NCI-H1417 (cell line): ENCODE measurements at regions not wholly inside any gene's neighbourhood (a gene's known extent, or its start where the extent isn't known, plus 50 kb on each side); places are given as distances from the start of the nearest gene placed in this dataset.
"Not testable (repeated sequence)": the region's sequence is repeated elsewhere in the genome, so short reads cannot be mapped to it uniquely, and the experiment has no call there.

ENCODE experiments used
- DNase-seq, 3 experiments: peaks; one replicate each; lab custom pipeline; 2025; lab: John Stamatoyannopoulos, UW

DNA sequence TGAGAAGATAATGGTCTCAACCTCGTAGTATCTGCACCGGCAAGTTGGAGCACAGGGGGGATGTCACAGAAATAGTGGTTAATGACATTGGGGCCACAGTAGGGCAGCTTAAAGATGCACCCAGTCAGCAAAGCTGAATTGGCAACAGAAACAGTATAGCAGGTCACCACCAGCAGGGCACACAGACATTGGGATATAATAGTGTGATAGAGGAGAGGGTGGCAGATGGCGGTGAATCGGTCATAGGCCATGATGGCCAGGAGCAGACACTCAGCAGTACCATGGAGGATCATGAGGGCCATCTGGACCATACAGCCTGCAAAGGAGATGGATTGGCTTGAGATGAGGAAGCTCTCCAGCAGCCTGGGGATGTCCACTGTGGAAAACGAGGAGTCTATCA, 106.0 kb upstream of the OR9Q1 start:
- DNase-seq = no peak

DNA sequence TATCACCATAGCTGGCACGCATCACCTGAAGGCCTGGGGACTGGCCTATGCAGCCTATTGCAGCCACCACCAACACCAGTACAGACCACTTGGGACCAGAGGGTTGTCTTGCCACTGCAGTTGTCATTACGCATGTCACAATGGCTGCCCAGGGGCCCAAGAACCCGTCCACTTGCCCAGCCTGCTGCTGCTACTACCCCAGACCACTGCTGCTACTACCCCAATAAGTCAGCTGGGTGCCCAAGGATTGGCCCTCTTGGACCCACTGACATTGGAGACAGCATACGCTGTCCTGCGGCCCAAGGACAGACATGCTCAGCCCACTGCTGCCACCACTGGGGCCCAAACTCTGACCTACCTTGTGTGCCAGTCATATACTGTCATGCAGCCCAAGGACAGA, 102.7 kb upstream of the OR9Q1 start:
- DNase-seq = no peak

DNA sequence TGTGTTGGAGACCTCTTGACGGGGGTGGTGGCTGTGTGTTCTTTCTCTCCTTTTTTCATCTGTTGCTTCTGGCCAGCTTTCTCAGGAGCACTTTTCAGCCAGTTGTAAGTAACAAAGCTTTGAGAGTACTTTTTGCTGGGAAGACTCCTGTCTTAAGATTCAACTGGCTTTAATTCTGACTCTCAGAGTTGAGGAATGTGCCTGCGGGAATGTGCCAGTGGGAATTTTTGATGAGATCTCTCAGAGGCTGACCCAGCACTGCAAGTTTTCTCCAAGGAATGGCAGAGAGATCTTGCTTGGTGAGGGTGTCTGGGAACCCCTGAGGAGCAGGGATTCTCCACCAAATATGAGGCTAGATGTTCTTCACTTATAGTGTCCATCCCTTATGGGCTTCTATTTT, 91.6 kb upstream of the OR9Q1 start:
- DNase-seq = no peak

DNA sequence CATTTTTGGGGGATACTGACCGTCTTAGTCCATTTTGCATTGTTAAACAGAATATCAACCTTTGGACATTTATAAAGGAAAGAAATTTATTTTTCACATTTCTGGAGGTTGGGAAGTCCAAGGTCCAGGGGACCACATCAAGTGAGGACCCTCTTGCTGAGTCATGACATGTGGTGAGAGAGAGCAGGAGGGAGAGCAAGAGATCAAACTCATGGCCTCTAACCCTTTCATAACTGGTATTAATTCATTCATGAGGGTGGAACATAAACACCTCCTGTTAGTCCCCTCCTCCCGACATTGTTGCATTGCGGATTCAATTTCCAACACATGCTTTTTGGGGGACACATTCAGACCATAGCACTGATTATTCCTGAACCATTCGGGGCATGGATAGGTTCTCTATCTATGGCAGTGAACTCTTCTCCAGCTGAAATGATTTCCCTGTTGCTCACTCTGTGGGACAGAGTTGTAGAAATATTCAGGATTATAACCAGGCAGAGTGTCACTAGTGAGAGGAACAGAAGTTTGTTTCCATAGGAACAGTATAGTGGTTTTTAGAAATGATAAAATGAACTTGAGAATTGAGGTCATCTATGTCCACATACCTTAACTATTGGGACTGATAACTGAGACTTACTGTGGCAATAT, 88.2 kb upstream of the OR9Q1 start:
- no peak for DNase-seq

DNA sequence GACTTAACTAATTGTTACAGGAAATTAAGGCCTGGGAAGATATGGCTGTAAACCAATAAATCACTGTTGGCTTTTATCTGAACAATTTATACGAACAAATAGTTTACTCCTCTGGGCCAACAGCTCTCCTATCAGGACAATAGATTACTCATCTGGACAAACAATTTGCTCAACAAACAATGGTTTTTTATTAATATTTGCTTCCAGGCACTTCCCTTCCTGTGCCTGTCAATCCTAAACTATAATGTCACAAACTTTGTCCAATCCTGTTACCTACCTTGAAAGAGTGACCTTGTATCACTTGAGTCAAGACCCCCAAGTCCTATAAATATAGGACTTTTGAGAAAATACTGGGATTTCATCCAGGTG, 87.6 kb upstream of the OR9Q1 start:
- no peak for DNase-seq

DNA sequence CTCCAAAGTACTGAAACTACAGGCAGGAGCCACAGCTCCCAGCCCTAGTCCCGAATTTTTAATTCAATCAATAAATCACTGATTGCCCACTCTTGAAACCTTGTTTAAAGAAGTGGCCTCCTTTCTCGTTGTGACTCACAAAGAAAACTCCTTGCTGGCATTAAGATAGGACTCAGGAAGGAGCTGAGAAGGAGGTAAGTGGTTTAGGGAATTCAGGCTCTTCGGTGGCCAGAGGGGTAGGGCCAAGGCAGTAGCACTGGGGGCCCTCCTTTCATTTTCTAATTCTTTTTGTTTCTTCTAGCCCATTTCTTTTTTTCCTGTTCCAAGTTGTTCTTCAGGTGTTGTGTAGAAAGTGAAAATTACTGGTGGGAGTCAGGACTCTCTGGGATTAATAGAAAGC, 86.2 kb upstream of the OR9Q1 start:
- no peak for DNase-seq

DNA sequence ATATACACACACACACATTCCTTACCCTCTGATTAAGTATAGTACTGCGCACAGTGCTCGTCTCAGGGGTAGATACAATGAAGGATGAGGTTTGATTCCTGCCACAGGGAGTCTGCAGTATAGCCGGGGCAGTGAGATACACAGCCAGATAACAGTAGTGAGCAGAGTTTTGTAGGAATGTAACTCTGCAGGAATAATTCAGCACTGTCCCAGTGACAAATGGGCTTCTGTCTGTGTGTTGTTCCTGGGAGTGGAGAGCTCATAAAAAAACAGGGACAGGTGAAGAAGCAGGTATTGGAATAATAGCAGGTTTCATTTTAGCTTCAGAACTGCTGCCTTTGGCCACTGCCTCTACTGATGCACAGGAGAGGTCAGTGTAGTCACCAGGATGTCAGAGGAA, 85.3 kb upstream of the OR9Q1 start:
- DNase-seq = no peak

DNA sequence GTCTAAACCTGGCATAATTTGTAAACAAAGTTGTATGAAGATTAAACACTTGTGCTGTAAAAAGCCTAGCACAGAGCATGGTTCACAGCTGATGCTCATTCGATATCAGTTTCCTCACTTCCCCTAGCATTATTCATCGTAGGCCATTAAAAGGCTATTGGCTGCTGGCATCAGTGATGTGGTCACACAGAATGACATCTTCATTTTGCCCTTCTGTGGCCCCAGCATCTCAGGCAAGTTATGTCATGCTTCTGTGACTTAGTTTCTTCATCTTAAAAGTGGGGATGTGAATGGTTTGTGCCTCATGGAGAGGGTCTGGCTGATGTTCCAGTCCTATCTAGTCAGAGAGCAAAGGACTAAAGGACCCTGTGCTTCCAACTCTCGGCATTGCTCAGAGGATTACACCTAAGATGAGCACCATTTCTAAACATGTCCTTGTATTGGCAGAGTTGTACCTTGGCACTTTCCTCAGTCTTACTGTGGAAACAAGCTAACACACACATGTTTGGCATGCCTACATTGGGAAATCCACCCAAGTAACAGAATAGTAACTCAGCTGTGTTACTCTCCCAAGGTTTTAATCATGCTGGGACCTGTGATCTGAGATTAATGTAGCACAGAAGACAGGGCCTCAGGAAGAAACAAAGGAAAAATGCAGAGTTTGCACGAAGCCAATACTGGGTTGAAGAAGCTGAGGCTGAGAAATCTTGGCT, 83.5 kb upstream of the OR9Q1 start:
- no peak for DNase-seq

DNA sequence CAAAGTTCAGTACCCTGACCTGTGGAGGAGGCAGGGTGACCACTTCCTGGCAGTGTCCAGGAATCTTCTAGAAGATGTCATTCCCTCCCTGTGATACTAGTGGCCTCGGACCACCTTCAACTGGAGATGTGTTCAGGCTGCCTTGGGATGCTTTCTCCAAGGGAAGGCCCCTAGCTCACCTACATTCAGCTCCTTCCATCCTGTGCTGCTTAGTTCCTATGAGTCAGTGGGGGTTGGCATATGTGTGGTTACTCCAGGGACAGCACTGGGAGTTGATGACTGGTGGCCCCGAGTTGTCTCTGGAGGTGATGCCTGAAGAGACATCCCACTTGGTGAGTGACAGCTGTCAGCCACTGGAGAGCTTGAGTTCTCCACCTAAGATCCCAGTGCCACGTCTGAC, 81.8 kb upstream of the OR9Q1 start:
- DNase-seq = no peak

DNA sequence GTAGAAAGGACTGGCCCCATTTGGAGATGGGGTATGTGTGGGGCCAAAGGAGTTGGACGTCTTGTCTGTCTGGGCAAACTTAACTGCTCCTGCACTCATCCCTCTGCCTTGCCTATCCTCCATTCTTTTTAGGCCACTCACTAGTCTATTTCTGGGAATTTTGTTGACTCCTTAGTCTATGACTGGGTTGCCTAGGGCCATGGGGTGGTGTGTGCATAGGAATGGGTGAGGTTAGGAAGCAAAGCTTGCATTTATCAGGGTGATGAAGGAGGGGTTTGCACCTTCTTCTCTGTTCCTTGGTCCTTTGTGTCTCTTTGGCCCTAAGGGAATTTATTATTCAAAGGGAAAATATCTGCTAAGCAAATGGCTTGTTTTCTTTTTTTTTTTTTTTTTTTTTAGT, 80.9 kb upstream of the OR9Q1 start:
- DNase-seq = no peak

DNA sequence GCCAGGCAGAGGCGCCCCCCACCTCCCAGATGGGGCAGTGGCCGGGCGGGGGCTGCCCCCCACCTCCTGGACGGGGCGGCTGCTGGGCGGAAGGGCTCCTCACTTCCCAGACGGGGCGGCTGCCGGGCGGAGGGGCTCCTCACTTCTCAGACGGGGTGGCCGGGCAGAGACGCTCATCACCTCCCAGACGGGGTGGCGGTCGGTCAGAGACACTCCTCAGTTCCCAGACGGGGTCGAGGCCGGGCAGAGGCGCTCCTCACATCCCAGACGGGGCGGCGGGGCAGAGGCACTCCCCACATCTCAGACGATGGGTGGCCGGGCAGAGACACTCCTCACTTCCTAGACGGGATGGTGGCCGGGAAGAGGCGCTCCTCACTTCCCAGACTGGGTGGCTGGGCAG, 79.9 kb upstream of the OR9Q1 start:
- not testable (repeated sequence) for DNase-seq

DNA sequence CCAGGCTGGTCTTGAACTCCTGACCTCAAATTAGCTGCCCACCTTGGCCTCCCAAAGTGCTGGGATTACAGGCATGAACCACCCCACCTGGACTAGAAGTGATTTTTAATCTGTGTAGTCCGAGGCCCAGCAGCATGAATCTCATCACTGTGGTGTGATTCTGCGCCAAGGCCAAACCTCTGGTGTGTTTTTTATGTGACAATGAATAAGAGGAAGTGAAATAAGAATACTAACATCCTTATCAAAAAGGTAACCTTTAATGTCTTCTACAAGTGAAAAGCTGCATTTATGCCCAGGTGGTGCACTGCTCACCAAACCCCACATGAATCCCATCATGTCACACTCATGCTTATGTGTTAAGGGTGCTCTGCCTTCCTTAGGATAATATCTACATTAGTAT, 77.1 kb upstream of the OR9Q1 start:
- no peak for DNase-seq

DNA sequence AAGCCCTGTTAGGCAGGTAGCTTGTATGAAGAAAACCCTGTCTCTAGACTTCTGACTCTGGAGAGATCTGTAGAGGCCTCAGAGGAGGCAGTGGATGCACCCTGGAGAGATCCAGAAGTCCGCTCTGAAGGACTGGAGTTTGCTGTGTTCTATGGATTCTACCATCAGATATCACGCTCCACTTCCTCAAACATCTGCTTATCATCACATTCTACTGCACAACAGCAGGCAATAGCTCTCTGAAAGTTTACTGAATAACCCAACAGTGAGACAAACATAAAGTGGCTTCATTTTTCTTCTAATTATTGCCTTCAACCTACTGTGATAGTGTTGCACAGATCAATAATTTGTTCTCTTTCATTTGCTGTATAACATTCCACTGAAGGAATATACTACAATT, 59.0 kb upstream of the OR9Q1 start:
- DNase-seq = no peak

DNA sequence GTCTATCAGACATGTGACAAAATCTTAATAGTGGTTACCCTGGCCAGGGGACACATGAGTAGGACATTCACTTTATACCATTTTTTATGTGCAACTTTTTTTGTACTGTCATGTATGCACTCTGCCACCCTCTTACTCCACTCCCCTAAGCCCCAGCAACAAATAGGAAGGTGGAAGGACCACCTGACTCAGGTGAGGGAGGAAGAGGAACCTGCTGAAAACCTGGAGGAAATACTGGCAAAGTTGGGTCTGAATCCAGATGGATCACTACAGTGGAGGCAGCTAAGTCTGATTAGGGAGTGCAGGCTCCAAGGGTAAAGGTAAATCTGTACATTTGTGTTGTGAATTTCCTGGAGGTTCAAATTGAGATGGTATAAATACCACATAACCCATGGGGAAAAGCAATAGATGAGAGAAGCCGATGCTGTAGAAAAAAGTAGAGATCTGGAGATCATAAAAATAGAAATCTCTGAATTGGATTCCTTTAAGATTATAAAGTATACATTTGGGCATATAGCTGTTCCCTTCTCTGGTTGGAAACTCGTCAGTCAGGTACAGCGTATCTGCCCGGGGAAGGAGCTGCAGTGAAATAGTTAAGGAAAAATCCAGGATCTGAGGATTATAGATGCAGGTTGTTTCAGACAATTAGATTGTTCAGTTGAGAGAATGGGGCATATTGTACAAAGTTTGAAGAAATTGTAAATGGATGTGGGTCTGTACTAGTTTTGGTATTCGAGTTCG, 52.2 kb upstream of the OR9Q1 start:
- DNase-seq = no peak

DNA sequence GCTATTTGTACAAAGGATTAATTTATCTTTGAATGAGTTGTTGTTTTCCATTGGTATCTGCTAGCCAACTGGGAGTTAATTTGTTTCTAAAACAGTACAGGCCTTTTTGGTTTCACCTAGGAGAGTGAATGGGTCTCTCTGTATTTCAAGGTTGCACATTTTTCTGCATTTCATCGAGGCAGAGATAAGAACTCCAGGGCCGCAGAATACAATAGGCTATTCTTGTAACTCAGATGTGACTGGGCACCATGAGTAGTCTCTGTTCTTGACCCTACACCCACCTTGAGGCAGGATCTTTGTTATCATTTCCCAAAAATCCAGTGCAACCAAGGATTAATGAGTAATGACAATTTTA, 51.7 kb upstream of the OR9Q1 start:
- DNase-seq = no peak
